Glutamatergic neuron (in vitro differentiated cells): ENCODE measurements at regions not wholly inside any gene's neighbourhood (a gene's known extent, or its start where the extent isn't known, plus 50 kb on each side); places are given as distances from the start of the nearest gene placed in this dataset.

Experiments
- DNase-seq: peaks from one replicate; pipeline ENCODE4 v3.0.0; 2022
- H3K27ac Mint-ChIP-seq: one replicate; pipeline ENCODE4 v1.8.0; 2020; ENCODE audit warnings: mild to moderate bottlenecking, mixed read lengths, inconsistent platforms; ENCODE audit not compliant: unreplicated experiment
- H3K27me3 Mint-ChIP-seq: one replicate; pipeline ENCODE4 v1.8.0; 2020; ENCODE audit warnings: mild to moderate bottlenecking, moderate library complexity, mixed read lengths, inconsistent platforms; ENCODE audit not compliant: unreplicated experiment
- H3K36me3 Mint-ChIP-seq: one replicate; pipeline ENCODE4 v1.8.0; 2020; ENCODE audit warnings: mild to moderate bottlenecking, mixed read lengths, inconsistent platforms; ENCODE audit not compliant: unreplicated experiment
- H3K4me1 Mint-ChIP-seq: one replicate; pipeline ENCODE4 v1.8.0; 2020; ENCODE audit warnings: mild to moderate bottlenecking, low read depth, mixed read lengths, inconsistent platforms; ENCODE audit not compliant: unreplicated experiment
- H3K4me3 Mint-ChIP-seq: one replicate; pipeline ENCODE4 v1.8.0; 2020; ENCODE audit warnings: mild to moderate bottlenecking, mixed read lengths, inconsistent platforms; ENCODE audit not compliant: unreplicated experiment
- H3K9me3 Mint-ChIP-seq: one replicate; pipeline ENCODE4 v1.8.0; 2020; ENCODE audit warnings: mild to moderate bottlenecking, moderate library complexity, mixed read lengths, inconsistent platforms; ENCODE audit not compliant: unreplicated experiment
- CTCF ChIP-seq: fragments of 200-600 bp; sonication (generic); IDR thresholded peaks from one replicate; pipeline ENCODE4 v1.5.0; 2021; ENCODE audit not compliant: partially characterized antibody, unreplicated experiment

DNA sequence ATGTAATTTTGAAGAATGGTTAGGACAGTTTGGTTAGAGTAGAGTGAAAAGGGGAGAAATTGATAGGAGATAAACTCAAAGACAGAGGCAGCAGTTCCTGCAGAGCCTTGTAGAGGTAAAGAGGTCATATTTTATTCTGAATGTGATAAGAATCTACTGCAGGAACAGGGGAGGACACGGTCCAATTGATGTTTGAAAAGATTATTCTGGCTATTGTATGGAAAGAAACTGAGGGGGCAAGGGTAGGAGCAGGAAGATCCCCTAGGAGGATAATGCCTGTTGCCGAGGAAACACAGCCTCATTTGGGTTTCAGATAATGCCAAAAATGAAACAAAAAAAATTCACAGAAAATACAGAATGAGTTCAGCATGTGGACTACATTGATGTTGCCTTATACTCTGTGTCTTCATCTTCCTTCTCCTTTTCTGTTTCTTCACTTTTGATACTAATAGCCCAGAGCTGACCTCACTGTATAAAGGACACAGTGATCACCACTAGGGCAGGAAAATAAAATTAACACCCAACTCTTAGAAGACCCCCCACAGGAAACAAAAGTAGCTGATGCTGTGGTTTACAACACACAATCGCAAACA lies 454.6 kb upstream of the UBE2E2 start:
- no peak overlapping the region for H3K27ac Mint-ChIP-seq
- no peak for DNase-seq
- H3K4me3 Mint-ChIP-seq = no peak overlapping the region
- H3K4me1 Mint-ChIP-seq = peaks cover 2% of the 10 kb centered on the region
- no peaks in the 10 kb centered on the region for H3K27me3 Mint-ChIP-seq
- no peak for TF ChIP-seq CTCF
- no peaks in the 10 kb centered on the region for H3K9me3 Mint-ChIP-seq
- H3K36me3 Mint-ChIP-seq = no peaks in the 10 kb centered on the region

GRCh38 chr3:22759636-22760310 lies 443.4 kb upstream of the UBE2E2 start:
- Mint-ChIP-seq H3K4me3 (no peak overlapping the region), H3K36me3 (no peaks in the 10 kb centered on the region), H3K27ac (no peak overlapping the region), H3K27me3 (no peaks in the 10 kb centered on the region), H3K4me1 (no peaks in the 10 kb centered on the region), H3K9me3 (no peaks in the 10 kb centered on the region)
- TF ChIP-seq CTCF = no peak
- no peak for DNase-seq

DNA sequence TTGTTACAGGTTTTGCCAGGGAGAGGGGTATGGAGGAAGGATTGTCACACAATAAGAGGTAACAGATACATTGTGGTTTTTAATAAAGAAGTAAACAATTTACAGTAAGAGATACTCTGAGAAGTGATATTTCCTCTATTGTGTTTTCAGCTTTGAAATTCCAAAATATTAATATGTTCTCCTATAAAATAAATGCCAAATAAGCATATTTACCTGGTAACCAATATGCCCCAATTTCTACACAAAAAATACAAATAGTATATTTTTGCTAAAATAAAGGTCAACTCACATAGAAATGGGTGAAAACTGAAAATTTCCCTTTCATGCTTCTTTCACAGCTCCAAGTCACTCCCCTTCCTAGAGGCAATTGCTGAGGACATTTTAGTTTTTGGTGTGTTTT lies 437.4 kb upstream of the UBE2E2 start:
- no peaks in the 10 kb centered on the region for H3K27me3 Mint-ChIP-seq
- H3K27ac Mint-ChIP-seq = no peak overlapping the region
- no peaks in the 10 kb centered on the region for H3K4me1 Mint-ChIP-seq
- no peaks in the 10 kb centered on the region for H3K36me3 Mint-ChIP-seq
- H3K4me3 Mint-ChIP-seq = no peak overlapping the region
- no peak for DNase-seq
- no peak for TF ChIP-seq CTCF
- H3K9me3 Mint-ChIP-seq = no peaks in the 10 kb centered on the region

DNA sequence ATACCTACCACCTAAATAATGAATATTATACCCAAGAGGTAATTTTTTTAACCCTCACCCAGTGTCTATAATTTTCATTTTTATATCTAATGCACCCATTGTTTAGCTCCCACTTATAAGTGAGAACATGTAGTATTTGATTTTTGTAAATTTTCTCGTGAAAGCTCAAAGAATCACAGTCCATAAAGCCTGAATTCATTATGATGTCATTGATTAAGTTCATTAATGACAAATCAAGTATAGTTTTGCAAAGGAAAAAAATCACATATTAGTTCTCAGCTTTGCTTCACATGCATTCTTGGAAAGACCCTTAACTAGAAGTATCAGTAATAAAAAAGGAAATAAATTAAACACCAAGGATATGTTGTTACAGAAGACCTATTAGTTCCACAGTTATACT lies 425.3 kb upstream of the UBE2E2 start:
- no peaks in the 10 kb centered on the region for H3K27me3 Mint-ChIP-seq
- H3K36me3 Mint-ChIP-seq = no peaks in the 10 kb centered on the region
- H3K9me3 Mint-ChIP-seq = no peaks in the 10 kb centered on the region
- no peaks in the 10 kb centered on the region for H3K4me1 Mint-ChIP-seq
- no peak for DNase-seq
- no peak overlapping the region for H3K27ac Mint-ChIP-seq
- H3K4me3 Mint-ChIP-seq = no peak overlapping the region
- TF ChIP-seq CTCF = no peak

- no peak overlapping the region for H3K4me3 Mint-ChIP-seq
- no peaks in the 10 kb centered on the region for H3K9me3 Mint-ChIP-seq
- H3K36me3 Mint-ChIP-seq = no peaks in the 10 kb centered on the region
- H3K4me1 Mint-ChIP-seq = no peaks in the 10 kb centered on the region
- H3K27me3 Mint-ChIP-seq = no peaks in the 10 kb centered on the region
- H3K27ac Mint-ChIP-seq = no peak overlapping the region
- DNase-seq = no peak
- no peak for TF ChIP-seq CTCF
These were observed 423.4 kb upstream of the UBE2E2 start for GRCh38 chr3:22779737-22780136.
